Retinal pigment epithelial cell (primary cell): ENCODE measurements at regions not wholly inside any gene's neighbourhood (a gene's known extent, or its start where the extent isn't known, plus 50 kb on each side); places are given as distances from the start of the nearest gene placed in this dataset.

ENCODE experiments used
- DNase-seq: peaks from one replicate; pipeline ENCODE4 v3.0.0-alpha.2; 2010; ENCODE audit warnings: low read depth
- H3K4me3 ChIP-seq: 2 replicates; pipeline ENCODE4 v1.5.1; 2011; ENCODE audit warnings: mild to moderate bottlenecking, low read length, control low read depth, moderate library complexity
- TF ChIP-seq, protein P1 (sequence below): conservative IDR thresholded peaks from 2 replicates; pipeline ENCODE4 v1.5.1; 2011; ENCODE audit warnings: low read depth, low read length, control low read depth, inconsistent platforms

DNA sequence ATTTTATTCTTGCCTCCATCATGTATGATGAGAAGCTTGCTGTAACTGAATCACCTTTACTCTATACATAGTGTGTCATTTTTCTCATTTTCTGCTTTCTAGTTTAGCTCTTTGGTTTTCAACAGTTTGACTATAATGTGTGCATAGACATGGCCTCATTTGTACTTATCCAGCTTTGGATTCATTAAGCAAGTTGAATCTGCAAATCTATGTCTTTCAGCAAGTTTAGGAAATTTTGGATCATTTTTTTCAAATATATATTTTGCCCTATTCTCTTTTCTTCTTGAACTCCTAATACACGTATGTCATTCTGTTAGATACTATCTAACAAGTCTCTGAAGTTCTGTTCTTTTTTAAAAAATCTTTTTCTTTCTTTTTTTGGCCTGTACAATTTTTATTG lies 57.8 kb downstream of the PRLHR start:
- TF ChIP-seq, protein P1, sequence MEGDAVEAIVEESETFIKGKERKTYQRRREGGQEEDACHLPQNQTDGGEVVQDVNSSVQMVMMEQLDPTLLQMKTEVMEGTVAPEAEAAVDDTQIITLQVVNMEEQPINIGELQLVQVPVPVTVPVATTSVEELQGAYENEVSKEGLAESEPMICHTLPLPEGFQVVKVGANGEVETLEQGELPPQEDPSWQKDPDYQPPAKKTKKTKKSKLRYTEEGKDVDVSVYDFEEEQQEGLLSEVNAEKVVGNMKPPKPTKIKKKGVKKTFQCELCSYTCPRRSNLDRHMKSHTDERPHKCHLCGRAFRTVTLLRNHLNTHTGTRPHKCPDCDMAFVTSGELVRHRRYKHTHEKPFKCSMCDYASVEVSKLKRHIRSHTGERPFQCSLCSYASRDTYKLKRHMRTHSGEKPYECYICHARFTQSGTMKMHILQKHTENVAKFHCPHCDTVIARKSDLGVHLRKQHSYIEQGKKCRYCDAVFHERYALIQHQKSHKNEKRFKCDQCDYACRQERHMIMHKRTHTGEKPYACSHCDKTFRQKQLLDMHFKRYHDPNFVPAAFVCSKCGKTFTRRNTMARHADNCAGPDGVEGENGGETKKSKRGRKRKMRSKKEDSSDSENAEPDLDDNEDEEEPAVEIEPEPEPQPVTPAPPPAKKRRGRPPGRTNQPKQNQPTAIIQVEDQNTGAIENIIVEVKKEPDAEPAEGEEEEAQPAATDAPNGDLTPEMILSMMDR, result no peak
- DNase-seq, result no peak
- H3K4me3 ChIP-seq, result no peak overlapping the region

GRCh38 chr10:118534136-118534535 lies 61.3 kb downstream of the PRLHR start:
- DNase-seq, result no peak

GRCh38 chr10:118531105-118531852 lies 64.2 kb downstream of the PRLHR start:
- TF ChIP-seq, protein P1, result no peak
- DNase-seq, result no peak
- no peak overlapping the region for H3K4me3 ChIP-seq

More at GRCh38 chr10:118534136-118534535, 61.3 kb downstream of the PRLHR start:
- TF ChIP-seq, protein P1, result no peak
- H3K4me3 ChIP-seq, result no peak overlapping the region

- no peak overlapping the region for H3K4me3 ChIP-seq
- no peak for DNase-seq
- TF ChIP-seq, protein P1, result no peak
These were observed 67.0 kb downstream of the PRLHR start for GRCh38 chr10:118528426-118528825.

- no peak for DNase-seq
- TF ChIP-seq, protein P1, result no peak
- H3K4me3 ChIP-seq, result no peak overlapping the region
These were observed 71.7 kb downstream of the PRLHR start for GRCh38 chr10:118523775-118524174.

DNA sequence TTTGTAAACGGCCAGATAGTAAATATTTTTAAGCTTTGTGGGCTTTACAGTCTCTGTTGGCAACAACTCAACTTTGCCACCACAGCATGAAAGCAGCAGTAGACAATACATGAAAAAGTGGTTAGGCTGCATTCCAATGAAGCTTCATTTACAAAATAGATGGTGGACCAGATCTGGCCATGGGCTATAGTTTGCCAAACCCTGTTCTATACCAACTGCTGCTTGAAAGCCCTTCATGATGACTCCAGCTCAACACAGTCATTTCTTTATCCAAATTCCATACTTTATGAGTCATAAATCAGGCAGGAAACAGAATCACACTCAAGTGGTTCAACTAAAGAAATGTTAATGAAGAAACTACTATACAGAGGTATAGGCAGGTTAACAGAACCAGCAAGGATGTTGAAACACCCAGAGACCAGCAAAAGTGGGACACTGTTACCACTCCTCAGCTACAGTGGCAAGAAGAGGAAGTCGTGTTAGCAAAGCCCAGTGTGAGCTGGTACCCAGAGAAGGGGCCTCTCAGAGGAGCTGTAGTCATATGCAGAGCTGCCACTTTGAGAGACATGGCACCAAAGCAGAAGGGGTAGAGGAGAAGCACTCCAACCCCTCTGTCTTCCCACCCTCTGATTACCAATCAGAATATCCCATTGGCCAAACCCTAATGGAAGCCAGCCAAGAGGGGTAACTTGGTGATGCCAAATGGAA lies 72.5 kb downstream of the PRLHR start:
- no peak for DNase-seq
- H3K4me3 ChIP-seq, result no peak overlapping the region
- TF ChIP-seq, protein P1, result no peak
